ENCODE measurements at regions not wholly inside any gene's neighbourhood (a gene's known extent, or its start where the extent isn't known, plus 50 kb on each side); places are given as distances from the start of the nearest gene placed in this dataset.

GRCh38 chr18:46261799-46262198 lies 157.6 kb downstream of the HAUS1 start:
- no TSS peak for BruUV-seq (replicated peaks)
- intact Hi-C loops (cut with micrococcal nuclease; ENCODE audit: unreplicated experiment): no loop called here
- H3K36me3 ChIP-seq (ENCODE audit: insufficient read depth, low read length, poor library complexity, severe bottlenecking): no peaks in the 10 kb centered on the region
- no peaks in the 10 kb centered on the region for H3K27me3 ChIP-seq (replicated peaks; ENCODE audit: insufficient read depth, low read depth, low read length, poor library complexity)
- H3K4me3 ChIP-seq (ENCODE audit: low read depth, low read length, poor library complexity, severe bottlenecking): no peak overlapping the region
- H3K9me3 ChIP-seq (ENCODE audit: low read depth, low read length, poor library complexity, severe bottlenecking): no peaks in the 10 kb centered on the region
- H3K4me1 ChIP-seq (ENCODE audit: insufficient read depth, low read length, poor library complexity, severe bottlenecking): peaks cover 46% of the 10 kb centered on the region
- ChIA-PET CTCF (no interaction called here), POLR2A (ENCODE audit: low non-redundant PET) (no interaction called here)
- no peak for DNase-seq (ENCODE audit: low spot score)
- H3K27ac ChIP-seq (ENCODE audit: low read depth, low read length, poor library complexity, severe bottlenecking): no peak overlapping the region
- TF ChIP-seq CTCF (conservative IDR thresholded peaks at IDR 0.05; ENCODE audit: low read depth, low read length): no peak
- TF ChIP-seq EZH2 (IDR thresholded peaks at IDR 0.05; ENCODE audit: borderline replicate concordance, low read depth, low read length, poor library complexity, severe bottlenecking): no peak

- no peaks in the 10 kb centered on the region for H3K9me3 ChIP-seq (ENCODE audit: low read depth, low read length, poor library complexity, severe bottlenecking)
- ChIA-PET POLR2A (ENCODE audit: low non-redundant PET) (no interaction called here), CTCF (no interaction called here)
- H3K4me1 ChIP-seq (ENCODE audit: insufficient read depth, low read length, poor library complexity, severe bottlenecking): peaks cover 46% of the 10 kb centered on the region
- BruUV-seq (replicated peaks): no TSS peak
- DNase-seq (ENCODE audit: low spot score): no peak
- H3K27me3 ChIP-seq (replicated peaks; ENCODE audit: insufficient read depth, low read depth, low read length, poor library complexity): no peaks in the 10 kb centered on the region
- intact Hi-C loops (cut with micrococcal nuclease; ENCODE audit: unreplicated experiment): no loop called here
- H3K4me3 ChIP-seq (ENCODE audit: low read depth, low read length, poor library complexity, severe bottlenecking): no peak overlapping the region
- no peak for TF ChIP-seq CTCF (conservative IDR thresholded peaks at IDR 0.05; ENCODE audit: low read depth, low read length)
- TF ChIP-seq EZH2 (IDR thresholded peaks at IDR 0.05; ENCODE audit: borderline replicate concordance, low read depth, low read length, poor library complexity, severe bottlenecking): no peak
- H3K27ac ChIP-seq (ENCODE audit: low read depth, low read length, poor library complexity, severe bottlenecking): peak overlapping the region; percentile 90
- H3K36me3 ChIP-seq (ENCODE audit: insufficient read depth, low read length, poor library complexity, severe bottlenecking): no peaks in the 10 kb centered on the region
Observed at GRCh38 chr18:46262856-46263255, 158.7 kb downstream of the HAUS1 start.

GRCh38 chr18:46264255-46264654 lies 160.1 kb downstream of the HAUS1 start:
- H3K36me3 ChIP-seq (ENCODE audit: insufficient read depth, low read length, poor library complexity, severe bottlenecking): peaks cover 4% of the 10 kb centered on the region
- H3K4me1 ChIP-seq (ENCODE audit: insufficient read depth, low read length, poor library complexity, severe bottlenecking): peaks cover 46% of the 10 kb centered on the region
- peak; percentile 65 for DNase-seq (ENCODE audit: low spot score)
- no peaks in the 10 kb centered on the region for H3K9me3 ChIP-seq (ENCODE audit: low read depth, low read length, poor library complexity, severe bottlenecking)
- no peaks in the 10 kb centered on the region for H3K27me3 ChIP-seq (replicated peaks; ENCODE audit: insufficient read depth, low read depth, low read length, poor library complexity)
- no peak for TF ChIP-seq EZH2 (IDR thresholded peaks at IDR 0.05; ENCODE audit: borderline replicate concordance, low read depth, low read length, poor library complexity, severe bottlenecking)
- TF ChIP-seq CTCF (conservative IDR thresholded peaks at IDR 0.05; ENCODE audit: low read depth, low read length): no peak
- ChIA-PET CTCF (interaction anchor here (1.2 to 1.3 kb wide), 2 partner anchors 91 to 394 kb away, joined by 3 read pairs; a partner anchor contains a TSS), POLR2A (ENCODE audit: low non-redundant PET) (interaction anchor here (0.9 kb wide), 1 partner anchor 14 kb away, joined by 3 read pairs; no protein-coding TSS in a partner anchor)
- intact Hi-C loops (cut with micrococcal nuclease; ENCODE audit: unreplicated experiment): no loop called here
- BruUV-seq (replicated peaks): no TSS peak
- peak overlapping the region; percentile 90 for H3K27ac ChIP-seq (ENCODE audit: low read depth, low read length, poor library complexity, severe bottlenecking)
- no peak overlapping the region for H3K4me3 ChIP-seq (ENCODE audit: low read depth, low read length, poor library complexity, severe bottlenecking)

Data from A673 (cell line).